Skin of body (tissue), 1 donor: ENCODE measurements at regions not wholly inside any gene's neighbourhood (a gene's known extent, or its start where the extent isn't known, plus 50 kb on each side); places are given as distances from the start of the nearest gene placed in this dataset.

Experiments used
- DNase-seq: peaks from one replicate; lab custom pipeline; 2025; lab: John Stamatoyannopoulos, UW

- DNase-seq: no peak
Measured at GRCh38 chr11:128231845-128232410, 355.4 kb downstream of the ETS1 start.

DNA sequence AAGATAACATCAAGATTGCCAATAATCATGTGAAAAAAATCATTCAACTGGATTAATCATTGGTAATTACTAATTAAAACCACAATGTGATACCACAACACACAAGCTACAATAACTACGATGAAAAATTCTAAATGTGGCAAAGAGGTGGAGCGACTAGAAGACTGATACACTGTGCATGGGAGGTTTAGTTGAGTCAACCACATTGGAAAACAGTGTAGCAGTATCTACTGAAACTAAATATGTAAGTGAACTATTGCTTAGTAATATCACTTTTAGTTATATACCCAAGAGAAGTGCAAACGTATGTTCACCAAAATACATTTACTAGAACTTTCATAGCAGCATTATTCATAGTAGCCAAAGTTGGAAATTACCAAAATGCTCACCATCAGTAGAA is 359.9 kb downstream of the ETS1 start:
- DNase-seq: no peak

- no peak for DNase-seq
Measured at GRCh38 chr11:128226106-128226716, 361.1 kb downstream of the ETS1 start.

DNA sequence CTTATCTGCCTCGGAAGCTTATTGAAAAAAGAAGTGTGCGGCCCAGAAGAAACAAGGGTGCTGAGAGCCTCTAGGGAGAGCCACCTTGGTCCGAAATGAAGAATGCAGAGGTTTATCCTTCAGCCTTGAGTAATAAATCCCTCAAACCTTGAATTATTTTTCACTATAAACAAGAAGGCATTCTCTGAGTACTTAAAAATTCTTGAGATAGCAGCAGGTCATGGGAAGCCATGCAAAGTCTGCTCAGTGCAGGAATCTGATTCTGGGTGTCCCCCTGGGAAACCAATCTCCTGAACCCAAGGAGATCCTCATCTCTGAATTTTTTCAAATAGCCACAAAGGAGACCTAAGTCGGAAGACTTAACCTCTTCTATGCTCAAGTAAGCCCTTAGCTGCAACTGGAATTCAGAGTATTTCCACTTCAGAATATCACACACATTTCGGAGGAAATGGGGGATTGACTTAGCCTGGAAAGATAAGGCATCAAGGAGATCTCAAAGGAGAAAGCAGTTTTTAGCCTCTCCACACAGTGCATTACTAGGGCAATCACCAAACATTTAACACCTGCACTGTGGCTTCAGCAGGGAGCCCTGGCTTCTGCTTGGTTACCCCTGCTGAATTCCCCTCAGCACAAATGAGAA is 365.0 kb downstream of the ETS1 start:
- DNase-seq: no peak

DNA sequence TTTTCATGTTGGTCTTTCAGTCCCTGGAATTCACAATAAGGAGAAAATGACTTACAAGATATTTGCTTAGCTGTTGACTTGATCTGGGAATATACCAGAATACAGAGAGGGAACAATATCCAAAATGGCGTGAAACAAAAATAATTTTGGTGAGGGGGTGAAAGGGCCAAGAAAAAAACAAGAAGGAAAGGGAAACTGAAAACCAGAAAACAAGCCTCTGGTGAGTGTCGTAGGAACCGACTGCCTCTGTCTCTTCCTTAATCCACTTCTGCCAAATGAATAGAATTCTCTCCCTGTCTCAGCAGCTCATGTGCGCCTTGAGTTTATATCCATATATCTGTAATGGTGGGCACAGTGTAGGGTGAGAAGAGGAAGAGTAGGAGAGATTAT is 367.6 kb downstream of the ETS1 start:
- DNase-seq: no peak

DNA sequence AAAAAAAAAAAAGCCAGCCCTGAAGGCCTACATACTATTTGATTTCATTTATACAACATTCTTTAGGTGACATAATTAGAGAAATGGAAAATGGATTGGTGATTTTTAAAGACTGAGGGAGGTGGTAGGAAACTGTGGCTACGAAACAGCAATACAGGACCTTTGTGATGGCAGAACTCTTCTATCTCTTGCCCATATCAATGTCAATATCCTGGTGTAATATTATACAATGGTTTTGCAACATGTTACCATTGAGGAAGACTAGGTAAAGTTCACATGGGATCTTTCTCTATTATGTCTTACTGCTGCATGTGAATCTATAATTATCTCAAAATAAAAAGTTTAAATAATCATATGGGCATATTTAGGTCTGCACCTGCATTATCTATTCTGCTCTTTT is 371.2 kb downstream of the ETS1 start:
- DNase-seq: no peak

- no peak for DNase-seq
Measured at GRCh38 chr11:128215238-128215882, 372.0 kb downstream of the ETS1 start.

DNA sequence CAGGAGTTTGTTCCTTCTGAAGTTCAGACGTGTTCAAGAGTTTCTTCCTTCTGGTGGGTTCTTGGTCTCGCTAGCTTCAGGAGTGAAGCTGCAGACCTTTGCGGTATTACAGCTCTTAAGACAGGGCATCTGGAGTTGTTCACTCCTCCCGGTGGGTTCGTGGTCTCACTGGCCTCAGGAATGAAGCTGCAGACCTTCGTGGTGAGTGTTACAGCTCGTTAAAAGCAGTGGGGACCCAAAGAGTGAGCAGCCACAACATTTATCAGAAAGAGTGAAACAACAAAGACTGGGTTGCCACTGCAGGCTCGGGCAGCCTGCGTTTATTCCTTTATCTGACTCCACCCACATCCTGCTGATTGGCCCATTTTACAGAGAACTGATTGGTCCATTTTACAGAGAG is 373.1 kb downstream of the ETS1 start:
- no peak for DNase-seq

DNA sequence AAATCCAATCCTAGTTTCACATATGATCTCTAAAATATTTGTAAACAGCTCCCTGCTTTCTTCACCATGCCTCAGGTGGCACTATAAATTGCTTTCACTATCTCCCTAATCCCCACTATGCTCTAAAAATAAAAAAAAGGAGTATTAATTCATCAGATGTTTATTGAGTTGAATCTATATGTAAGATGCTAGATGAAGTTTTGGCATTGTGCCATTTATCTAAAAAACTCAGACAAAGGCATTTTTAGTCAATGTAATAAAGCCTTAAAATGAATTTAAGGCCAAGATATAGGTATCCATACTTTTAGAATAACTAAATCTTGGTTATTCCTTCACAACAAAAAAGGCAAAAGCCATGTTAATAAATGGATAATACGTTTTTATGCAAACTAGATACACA is 373.9 kb downstream of the ETS1 start:
- no peak for DNase-seq

DNA sequence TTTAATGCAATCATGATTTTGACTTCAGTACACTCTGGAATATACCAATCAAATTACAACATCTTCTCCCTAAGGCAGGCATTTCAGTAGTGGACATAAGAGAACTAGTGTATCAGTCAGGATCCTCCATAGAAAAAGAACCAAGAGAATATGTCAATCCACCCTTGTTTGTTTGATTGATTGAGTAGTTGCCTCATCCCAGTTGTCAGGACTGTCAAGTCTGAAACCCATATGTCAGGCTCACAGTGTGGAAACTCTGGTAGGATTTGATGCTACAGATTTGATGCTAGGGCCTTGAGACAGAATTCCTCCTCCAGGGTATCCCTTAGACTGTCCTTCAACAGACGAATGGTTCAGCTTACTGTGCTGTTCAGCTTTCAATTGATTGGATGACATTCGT is 375.0 kb downstream of the ETS1 start:
- no peak for DNase-seq

DNA sequence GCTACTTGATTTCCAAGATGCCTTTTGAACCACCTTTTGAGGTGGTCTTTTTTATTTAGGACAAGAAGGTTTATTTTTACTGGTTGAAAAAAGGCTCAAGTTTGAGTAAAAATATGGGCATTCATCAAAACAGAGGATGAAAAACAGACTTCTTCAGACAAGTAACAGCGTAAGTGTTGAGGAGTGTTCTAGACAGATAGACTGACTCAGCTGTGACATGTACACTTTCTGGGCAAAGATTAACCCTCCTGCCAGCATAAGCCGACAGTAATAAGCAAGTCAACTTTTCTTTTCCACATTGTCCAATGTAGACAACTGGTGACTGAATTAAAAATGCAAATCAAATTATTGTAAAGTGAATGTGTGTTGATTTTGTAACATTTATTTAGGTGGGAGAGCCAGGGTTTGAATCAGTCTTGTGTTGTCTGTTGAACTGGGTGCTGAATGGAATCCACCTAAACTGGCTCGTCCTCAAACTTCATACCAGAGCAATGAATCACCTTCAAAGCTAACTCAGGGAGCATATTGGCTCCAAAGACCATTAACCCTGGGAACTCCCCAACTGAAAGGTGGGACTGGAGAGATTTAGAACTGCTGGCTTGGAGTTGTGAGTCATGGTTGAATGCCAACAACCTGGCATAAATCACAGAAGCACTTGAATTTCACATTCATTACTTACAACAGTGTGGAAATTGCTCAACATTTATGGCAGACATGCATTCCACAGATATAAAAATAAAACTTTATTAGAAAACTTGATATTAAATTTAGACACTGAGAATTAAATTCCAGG is 377.0 kb downstream of the ETS1 start:
- no peak for DNase-seq

- DNase-seq: no peak
Measured at GRCh38 chr11:128209138-128209435, 378.3 kb downstream of the ETS1 start.

DNA sequence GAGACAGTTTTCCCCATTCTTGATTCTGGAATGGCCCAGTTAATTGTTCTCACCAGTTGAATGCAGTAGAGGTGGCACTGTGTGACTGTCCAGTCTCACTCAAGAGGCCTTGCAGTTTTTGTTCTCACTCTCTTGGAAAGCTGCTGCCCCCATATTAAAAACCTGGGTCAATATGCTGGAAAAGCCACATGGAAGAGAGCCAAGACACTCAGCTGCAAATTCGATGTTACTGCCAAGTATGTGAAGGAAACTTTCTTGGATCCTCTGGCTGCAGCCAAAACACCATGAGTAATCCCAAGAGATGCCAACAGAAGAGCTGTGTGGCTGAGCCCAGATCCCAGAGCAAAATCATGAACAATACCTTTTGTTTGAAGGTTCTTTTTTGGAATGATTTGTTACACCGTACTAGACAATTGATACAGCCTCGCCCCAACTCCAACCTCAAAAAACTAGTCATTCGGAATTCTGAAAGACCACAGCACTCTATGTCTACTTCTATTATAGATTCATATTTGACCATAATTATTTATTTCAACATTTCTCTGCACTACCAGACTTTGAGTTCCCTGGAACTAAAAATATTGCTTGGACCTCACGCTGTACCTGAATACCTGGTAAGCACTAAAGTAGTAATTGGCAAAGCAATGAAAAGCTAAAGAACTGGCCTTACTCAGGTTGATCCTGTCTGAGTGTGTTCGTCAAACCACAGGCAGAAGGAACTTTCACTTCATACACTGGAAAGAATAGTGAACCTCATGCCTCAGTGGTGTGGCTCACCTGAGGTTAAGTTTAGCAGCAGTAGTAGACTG is 378.8 kb downstream of the ETS1 start:
- DNase-seq: peak; percentile 23

DNA sequence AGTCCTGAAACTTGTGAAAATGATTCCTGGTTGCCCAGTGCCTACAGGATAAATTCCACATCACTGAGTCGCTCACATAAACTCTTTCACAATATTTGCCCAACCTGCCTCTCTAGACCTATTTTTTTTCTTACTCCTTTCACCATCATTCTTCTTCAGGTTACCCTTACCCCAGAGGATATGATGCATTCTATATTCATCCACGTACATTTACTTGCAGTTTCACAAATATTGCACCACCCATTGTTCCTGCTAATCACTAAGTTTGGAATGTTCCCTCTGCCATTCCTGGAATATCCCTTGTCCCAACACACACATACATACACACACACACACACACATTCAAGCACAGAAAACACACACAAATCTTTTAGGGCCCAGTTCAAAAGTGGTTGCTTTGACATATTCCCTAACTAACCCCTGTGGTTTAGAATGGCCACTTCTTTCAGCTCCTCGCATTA is 379.5 kb downstream of the ETS1 start:
- no peak for DNase-seq

DNA sequence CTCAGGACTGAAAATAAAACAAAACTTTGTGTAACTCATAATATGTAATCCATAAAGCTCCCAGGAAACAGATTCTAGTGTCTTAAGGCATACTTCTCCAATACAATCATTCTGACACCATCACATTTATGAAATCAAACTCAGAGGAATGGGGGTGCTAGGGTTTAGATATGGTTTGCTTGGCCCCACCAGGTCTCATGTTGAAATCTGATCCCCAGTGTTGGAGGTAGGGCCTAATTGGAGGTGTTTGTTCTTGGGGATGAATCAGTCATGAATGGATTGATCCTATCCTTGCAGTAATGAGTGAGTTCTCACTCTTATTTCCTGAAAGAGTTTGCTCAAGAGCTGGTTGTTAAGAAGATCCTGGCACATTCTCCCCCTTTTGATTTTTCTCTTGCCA is 380.9 kb downstream of the ETS1 start:
- DNase-seq: no peak

DNA sequence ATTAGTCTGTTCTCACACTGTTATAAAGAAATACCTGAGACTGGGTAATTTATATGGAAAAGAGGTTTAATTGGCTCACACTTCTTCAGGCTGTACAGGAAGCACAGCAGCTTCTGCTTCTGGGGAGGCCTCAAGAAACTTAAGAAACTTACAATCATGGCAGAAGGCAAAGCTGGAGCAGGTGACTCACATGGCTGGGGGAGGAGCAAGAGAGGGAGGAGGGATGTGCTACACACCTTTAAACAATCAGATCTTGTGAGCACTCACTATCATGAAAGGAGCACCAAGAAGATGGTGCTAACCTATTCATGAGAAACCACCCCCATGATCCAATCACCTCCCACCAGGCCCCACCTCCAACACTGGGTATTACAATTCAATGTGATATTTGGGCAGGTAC is 381.6 kb downstream of the ETS1 start:
- DNase-seq: no peak

- no peak for DNase-seq
Measured at GRCh38 chr11:128204898-128205297, 382.5 kb downstream of the ETS1 start.

GRCh38 chr11:128201801-128202200 is 385.6 kb downstream of the ETS1 start:
- DNase-seq: no peak

- DNase-seq: no peak
Measured at GRCh38 chr11:128201009-128201408, 386.3 kb downstream of the ETS1 start.

DNA sequence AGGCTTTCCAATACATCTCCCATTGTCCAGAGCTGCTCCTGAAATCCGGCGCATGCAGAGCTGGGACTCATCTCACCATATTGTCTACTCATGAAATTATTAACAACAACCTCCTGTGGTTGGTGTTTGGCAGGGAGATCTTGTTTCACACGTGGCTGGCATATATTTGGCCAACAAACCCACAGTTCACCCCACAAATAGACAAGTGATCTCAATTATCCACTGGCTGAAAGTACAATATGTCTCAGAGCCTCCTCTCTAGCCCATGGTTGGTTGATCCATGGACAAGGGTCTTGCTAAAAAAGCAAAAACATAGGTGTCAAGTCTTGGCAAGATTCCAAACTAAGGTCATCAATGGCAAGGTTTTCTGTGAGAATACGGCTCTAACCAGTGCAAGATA is 386.9 kb downstream of the ETS1 start:
- DNase-seq: no peak

DNA sequence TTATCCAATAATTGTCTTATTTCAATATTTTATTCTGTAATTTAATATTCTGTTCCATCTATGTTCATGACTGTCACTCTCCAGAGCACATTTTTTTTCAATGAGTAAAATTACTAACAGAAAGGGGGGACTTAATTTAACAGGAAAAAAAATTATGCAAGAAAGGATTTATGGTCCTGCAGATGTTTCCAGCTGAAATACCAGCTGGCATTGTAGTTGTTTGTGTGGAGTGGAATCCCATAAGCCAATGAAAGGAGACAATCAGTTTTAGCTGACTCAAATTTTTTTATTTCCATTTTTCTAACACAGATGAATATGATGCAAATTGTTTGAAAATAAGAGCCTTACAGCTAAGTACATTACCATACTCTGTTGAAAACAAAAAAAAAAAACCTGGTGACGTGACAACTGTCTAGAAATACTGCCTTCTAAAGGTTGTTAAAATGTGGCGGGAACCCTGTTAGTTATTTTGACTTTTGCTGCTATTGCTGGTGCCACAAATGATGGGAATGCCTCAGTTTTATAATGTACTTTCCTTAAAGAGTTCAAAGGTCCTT is 389.1 kb downstream of the ETS1 start:
- DNase-seq: peak; percentile 83
